H9 (cell line): ENCODE measurements at regions not wholly inside any gene's neighbourhood (a gene's known extent, or its start where the extent isn't known, plus 50 kb on each side); places are given as distances from the start of the nearest gene placed in this dataset.

Source experiments
- DNase-seq: peaks from one replicate; pipeline ENCODE4 v3.0.0-alpha.2; 2017
- H2AFZ ChIP-seq: one replicate; pipeline ENCODE4 v1.6.1; 2013; ENCODE audit warnings: mild to moderate bottlenecking, low read length, control low read depth, moderate library complexity
- H2AK5ac ChIP-seq: 2 replicates; pipeline ENCODE4 v1.6.1; 2013; ENCODE audit warnings: low read length, control low read depth, mixed read lengths; ENCODE audit not compliant: insufficient read length
- H2BK120ac ChIP-seq: one replicate; pipeline ENCODE4 v1.6.1; 2013; ENCODE audit warnings: low read depth, mild to moderate bottlenecking, low read length, control low read depth, inconsistent platforms; ENCODE audit not compliant: poor library complexity, severe bottlenecking
- H2BK12ac ChIP-seq: 2 replicates; pipeline ENCODE4 v1.6.1; 2013; ENCODE audit warnings: low read length, control low read depth, mixed read lengths, low read depth; ENCODE audit not compliant: insufficient read length
- H2BK15ac ChIP-seq: 2 replicates; pipeline ENCODE4 v1.6.1; 2013; ENCODE audit warnings: low read depth, low read length, control low read depth
- H2BK20ac ChIP-seq: one replicate; pipeline ENCODE4 v1.6.1; 2013; ENCODE audit warnings: low read depth, mild to moderate bottlenecking, low read length, control low read depth, inconsistent platforms; ENCODE audit not compliant: poor library complexity, severe bottlenecking
- H2BK5ac ChIP-seq: 2 replicates; pipeline ENCODE4 v1.6.1; 2013; ENCODE audit warnings: low read length, control low read depth, mixed read lengths; ENCODE audit not compliant: insufficient read length
- H3K14ac ChIP-seq: 2 replicates; pipeline ENCODE4 v1.6.1; 2013; ENCODE audit warnings: low read length, control low read depth; ENCODE audit not compliant: insufficient read depth
- H3K18ac ChIP-seq: 2 replicates; pipeline ENCODE4 v1.6.1; 2013; ENCODE audit warnings: low read depth, mild to moderate bottlenecking, mixed read lengths, low read length, control low read depth; ENCODE audit not compliant: insufficient read length
- H3K23ac ChIP-seq: 2 replicates; pipeline ENCODE4 v1.6.1; 2013; ENCODE audit warnings: low read length, control low read depth, mixed read lengths, low read depth; ENCODE audit not compliant: insufficient read length
- H3K23me2 ChIP-seq: 2 replicates; pipeline ENCODE4 v1.6.1; 2013; ENCODE audit warnings: low read depth, mild to moderate bottlenecking, mixed read lengths, low read length, control low read depth; ENCODE audit not compliant: insufficient read length, poor library complexity, severe bottlenecking
- H3K27ac ChIP-seq: 2 replicates; pipeline ENCODE4 v1.5.1; 2013; ENCODE audit warnings: low read length, control low read depth, mixed read lengths, low read depth; ENCODE audit not compliant: insufficient read length
- H3K27me3 ChIP-seq: 2 replicates; pipeline ENCODE4 v1.6.1; 2013; ENCODE audit warnings: low read length, control low read depth, inconsistent platforms; ENCODE audit not compliant: insufficient read depth
- H3K4ac ChIP-seq: 2 replicates; pipeline ENCODE4 v1.6.1; 2013; ENCODE audit warnings: low read depth, mild to moderate bottlenecking, control low read depth, inconsistent platforms, low read length, moderate library complexity
- H3K4me1 ChIP-seq: 2 replicates; pipeline ENCODE4 v1.6.1; 2013; ENCODE audit warnings: low read length, control low read depth, inconsistent platforms; ENCODE audit not compliant: insufficient read depth
- H3K4me2 ChIP-seq: 2 replicates; pipeline ENCODE4 v1.6.1; 2013; ENCODE audit warnings: low read length, control low read depth, mixed read lengths; ENCODE audit not compliant: insufficient read length, insufficient read depth
- H3K56ac ChIP-seq: 2 replicates; pipeline ENCODE4 v1.6.1; 2013; ENCODE audit warnings: low read depth, mild to moderate bottlenecking, mixed read lengths, low read length, control low read depth; ENCODE audit not compliant: insufficient read length
- H3K79me1 ChIP-seq: 2 replicates; pipeline ENCODE4 v1.6.1; 2013; ENCODE audit warnings: low read depth, mild to moderate bottlenecking, moderate library complexity, low read length, control low read depth, inconsistent platforms; ENCODE audit not compliant: insufficient read depth, poor library complexity, severe bottlenecking
- H3K79me2 ChIP-seq: 2 replicates; pipeline ENCODE4 v1.6.1; 2013; ENCODE audit warnings: low read length, control low read depth, inconsistent platforms; ENCODE audit not compliant: insufficient read depth
- H3K9ac ChIP-seq: 2 replicates; pipeline ENCODE4 v1.6.1; 2013; ENCODE audit warnings: low read length, control low read depth, mixed read lengths; ENCODE audit not compliant: insufficient read length; ENCODE audit errors: extremely low read depth
- H3K9me3 ChIP-seq: one replicate; pipeline ENCODE4 v1.6.1; 2013; ENCODE audit warnings: low read depth, low read length, inconsistent platforms; ENCODE audit not compliant: control insufficient read depth
- H3T11ph ChIP-seq: one replicate; pipeline ENCODE4 v1.6.1; 2013; ENCODE audit warnings: mild to moderate bottlenecking, low read length, control low read depth, inconsistent platforms
- H4K20me1 ChIP-seq: one replicate; pipeline ENCODE4 v1.6.1; 2013; ENCODE audit not compliant: control insufficient read depth, insufficient read length, insufficient read depth
- H4K5ac ChIP-seq: 2 replicates; pipeline ENCODE4 v1.6.1; 2013; ENCODE audit warnings: low read depth, mild to moderate bottlenecking, mixed read lengths, low read length, control low read depth; ENCODE audit not compliant: insufficient read length
- H4K8ac ChIP-seq: replicated peaks from 2 replicates; pipeline ENCODE4 v1.6.1; 2013; ENCODE audit warnings: low read length, control low read depth, mixed read lengths, low read depth; ENCODE audit not compliant: insufficient read length
- H4K91ac ChIP-seq: 2 replicates; pipeline ENCODE4 v1.6.1; 2013; ENCODE audit warnings: low read depth, mild to moderate bottlenecking, moderate library complexity, mixed read lengths, low read length, control low read depth; ENCODE audit not compliant: insufficient read length
- H3K27ac Mint-ChIP-seq, 3 experiments: 2 replicates in 2 of 3; 3 replicates in 1 of 3; pipeline ENCODE4 v1.8.0; 2020 to 2021; ENCODE audit warnings: mixed read lengths in 3 of 3, mild to moderate bottlenecking in 1 of 3, moderate library complexity in 1 of 3
- H3K27me3 Mint-ChIP-seq: 2 replicates; pipeline ENCODE4 v1.8.0; 2021; ENCODE audit warnings: low read depth, mild to moderate bottlenecking, moderate library complexity, mixed read lengths
- H3K36me3 Mint-ChIP-seq, 3 experiments: 2 replicates in 2 of 3; 3 replicates in 1 of 3; pipeline ENCODE4 v1.8.0; 2020 to 2021; ENCODE audit warnings: low read depth in 3 of 3, mixed read lengths in 3 of 3; ENCODE audit not compliant: insufficient read depth in 1 of 3
- H3K4me1 Mint-ChIP-seq, 2 experiments: 2 replicates each; pipeline ENCODE4 v1.8.0; 2020; ENCODE audit warnings: mixed read lengths in 2 of 2
- H3K4me3 Mint-ChIP-seq, 2 experiments: 2 replicates in 1 of 2; 3 replicates in 1 of 2; pipeline ENCODE4 v1.8.0; 2020 to 2021; ENCODE audit warnings: mild to moderate bottlenecking in 2 of 2, mixed read lengths in 2 of 2, moderate library complexity in 1 of 2
- H3K9me3 Mint-ChIP-seq, 2 experiments: 2 replicates in 1 of 2; 3 replicates in 1 of 2; pipeline ENCODE4 v1.8.0; 2020; ENCODE audit warnings: mild to moderate bottlenecking in 2 of 2, mixed read lengths in 2 of 2, moderate library complexity in 1 of 2
- CTCF ChIP-seq: fragments of 200-600 bp; sonication (generic); conservative IDR thresholded peaks from 3 replicates; pipeline ENCODE4 v1.8.0; 2021; ENCODE audit warnings: antibody characterized with exemption, mild to moderate bottlenecking
- WGBS: extraction: QIAGEN DNeasy Blood & Tissue Kit; methylation state at CpG from one replicate; pipeline ENCODE4 v1.1.7; 2013; ENCODE audit warnings: missing lambda C conversion rate, low lambda C conversion rate, mixed read lengths; ENCODE audit not compliant: insufficient read length; ENCODE audit errors: extremely low coverage; 5-methylcytosine and 5-hydroxymethylcytosine counted together

- H2BK12ac ChIP-seq, result no peak overlapping the region
- no peak overlapping the region for H4K5ac ChIP-seq
- H3K79me2 ChIP-seq, result no peaks in the 10 kb centered on the region
- no peak overlapping the region for H4K8ac ChIP-seq
- H3K4me1 ChIP-seq, result no peaks in the 10 kb centered on the region
- no peak overlapping the region for H3K27ac Mint-ChIP-seq
- H3K36me3 Mint-ChIP-seq, result peaks cover 3 to 11% (median 5%) of the 10 kb centered on the region in 3 experiments; a peak in 6 of 7 replicates
- H3K27me3 ChIP-seq, result no peaks in the 10 kb centered on the region; the same call in 1 of the 2 replicates
- no peak overlapping the region for H3K4me2 ChIP-seq
- no peak overlapping the region for H2BK20ac ChIP-seq
- no peak for TF ChIP-seq CTCF
- no peak overlapping the region for H3K18ac ChIP-seq
- H3K56ac ChIP-seq, result no peak overlapping the region
- DNase-seq, result no peak
- H3K4me3 Mint-ChIP-seq, result no peak overlapping the region
- H4K91ac ChIP-seq, result no peak overlapping the region
- no peaks in the 10 kb centered on the region for H3K79me1 ChIP-seq
- H3K9ac ChIP-seq, result no peak overlapping the region
- H2AFZ ChIP-seq, result no peak overlapping the region
- no peak overlapping the region; the same call in 1 of the 2 replicates for H3K14ac ChIP-seq
- WGBS, result no CpG with 5 or more reads among the region's 22 CpGs
- H3K4me1 Mint-ChIP-seq, result peaks cover 0 to 4% of the 10 kb centered on the region in 2 experiments; a peak in 2 of 4 replicates
- H3K27me3 Mint-ChIP-seq, result peaks cover 8% of the 10 kb centered on the region
- H3K4ac ChIP-seq, result no peak overlapping the region
- H2BK120ac ChIP-seq, result no peak overlapping the region
- H2BK5ac ChIP-seq, result no peak overlapping the region
- no peak overlapping the region for H2BK15ac ChIP-seq
- H3K27ac ChIP-seq, result no peak overlapping the region
- no peaks in the 10 kb centered on the region for H3K9me3 ChIP-seq
- no peak overlapping the region for H3K23ac ChIP-seq
- peaks cover 11 to 31% of the 10 kb centered on the region in 2 experiments; a peak in 4 of 5 replicates for H3K9me3 Mint-ChIP-seq
- H2AK5ac ChIP-seq, result no peak overlapping the region
- no peak overlapping the region for H3T11ph ChIP-seq
- no peaks in the 10 kb centered on the region for H3K23me2 ChIP-seq
- H4K20me1 ChIP-seq, result no peaks in the 10 kb centered on the region
Observed at GRCh38 chr18:78896111-78896905, 83.3 kb upstream of the SALL3 start.
